ENCODE measurements at regions not wholly inside any gene's neighbourhood (a gene's known extent, or its start where the extent isn't known, plus 50 kb on each side); places are given as distances from the start of the nearest gene placed in this dataset.

- TF ChIP-seq ZNF20 (CRISPR knock-in tag; IDR thresholded peaks at IDR 0.05) (0 out of 2 replicates have a peak, but pooled peaks have one; percentile 69), ZNF619 (CRISPR knock-in tag; IDR thresholded peaks at IDR 0.05) (0 out of 2 replicates have a peak, but pooled peaks have one; percentile 60), E2F1 (CRISPR knock-in tag; IDR thresholded peaks at IDR 0.05) (0 out of 2 replicates have a peak, but pooled peaks have one; percentile 31), ZNF800 (CRISPR knock-in tag; IDR thresholded peaks at IDR 0.05) (no peak), HMGA1 (CRISPR knock-in tag; conservative IDR thresholded peaks at IDR 0.05) (no peak), ELF4 (CRISPR knock-in tag; IDR thresholded peaks at IDR 0.05; ENCODE audit: borderline replicate concordance) (no peak), ZNF333 (CRISPR knock-in tag; IDR thresholded peaks at IDR 0.05; ENCODE audit: borderline replicate concordance) (no peak), ZNF724P (CRISPR knock-in tag; IDR thresholded peaks at IDR 0.05; ENCODE audit: borderline replicate concordance) (no peak), ZNF687 (CRISPR knock-in tag; IDR thresholded peaks at IDR 0.05) (peak; percentile 96), XBP1 (CRISPR knock-in tag; IDR thresholded peaks at IDR 0.05) (no peak; the same call in 1 of the 2 replicates), ZUFSP (CRISPR knock-in tag; IDR thresholded peaks at IDR 0.05; ENCODE audit: borderline replicate concordance) (no peak), TFDP1 (CRISPR knock-in tag; IDR thresholded peaks at IDR 0.05; ENCODE audit: borderline replicate concordance) (peak; percentile 51; the same call in 1 of the 2 replicates), ZNF280B (CRISPR knock-in tag; IDR thresholded peaks at IDR 0.05; ENCODE audit: borderline replicate concordance) (no peak; the same call in 1 of the 2 replicates), EEA1 (CRISPR knock-in tag; IDR thresholded peaks at IDR 0.05; ENCODE audit: borderline replicate concordance) (no peak)
These were observed 68.3 kb upstream of the CHD2 start (continued) for GRCh38 chr15:92831655-92832328.
